Fibroblast of villous mesenchyme (primary cell): ENCODE measurements at regions not wholly inside any gene's neighbourhood (a gene's known extent, or its start where the extent isn't known, plus 50 kb on each side); places are given as distances from the start of the nearest gene placed in this dataset.

ENCODE experiments used
- DNase-seq: peaks from one replicate; pipeline ENCODE4 v3.0.0-alpha.2; 2010; ENCODE audit warnings: low read depth
- H3K4me3 ChIP-seq: 2 replicates; pipeline ENCODE4 v1.5.1; 2011; ENCODE audit warnings: low read depth, mild to moderate bottlenecking, low read length
- TF ChIP-seq, protein P1 (sequence below): IDR thresholded peaks from 2 replicates; pipeline ENCODE4 v1.5.1; 2012; ENCODE audit warnings: low read depth, mild to moderate bottlenecking, low read length; ENCODE audit not compliant: insufficient read depth

- H3K4me3 ChIP-seq: no peak overlapping the region
- peak; percentile 63 for DNase-seq
- TF ChIP-seq, protein P1, sequence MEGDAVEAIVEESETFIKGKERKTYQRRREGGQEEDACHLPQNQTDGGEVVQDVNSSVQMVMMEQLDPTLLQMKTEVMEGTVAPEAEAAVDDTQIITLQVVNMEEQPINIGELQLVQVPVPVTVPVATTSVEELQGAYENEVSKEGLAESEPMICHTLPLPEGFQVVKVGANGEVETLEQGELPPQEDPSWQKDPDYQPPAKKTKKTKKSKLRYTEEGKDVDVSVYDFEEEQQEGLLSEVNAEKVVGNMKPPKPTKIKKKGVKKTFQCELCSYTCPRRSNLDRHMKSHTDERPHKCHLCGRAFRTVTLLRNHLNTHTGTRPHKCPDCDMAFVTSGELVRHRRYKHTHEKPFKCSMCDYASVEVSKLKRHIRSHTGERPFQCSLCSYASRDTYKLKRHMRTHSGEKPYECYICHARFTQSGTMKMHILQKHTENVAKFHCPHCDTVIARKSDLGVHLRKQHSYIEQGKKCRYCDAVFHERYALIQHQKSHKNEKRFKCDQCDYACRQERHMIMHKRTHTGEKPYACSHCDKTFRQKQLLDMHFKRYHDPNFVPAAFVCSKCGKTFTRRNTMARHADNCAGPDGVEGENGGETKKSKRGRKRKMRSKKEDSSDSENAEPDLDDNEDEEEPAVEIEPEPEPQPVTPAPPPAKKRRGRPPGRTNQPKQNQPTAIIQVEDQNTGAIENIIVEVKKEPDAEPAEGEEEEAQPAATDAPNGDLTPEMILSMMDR: peak; percentile 66
These were observed 94.4 kb upstream of the PLEKHG7 start for GRCh38 chr12:92608151-92609091.

GRCh38 chr12:92606956-92607355, 95.8 kb upstream of the PLEKHG7 start:
- TF ChIP-seq, protein P1: no peak
- no peak overlapping the region for H3K4me3 ChIP-seq
- DNase-seq: no peak

DNA sequence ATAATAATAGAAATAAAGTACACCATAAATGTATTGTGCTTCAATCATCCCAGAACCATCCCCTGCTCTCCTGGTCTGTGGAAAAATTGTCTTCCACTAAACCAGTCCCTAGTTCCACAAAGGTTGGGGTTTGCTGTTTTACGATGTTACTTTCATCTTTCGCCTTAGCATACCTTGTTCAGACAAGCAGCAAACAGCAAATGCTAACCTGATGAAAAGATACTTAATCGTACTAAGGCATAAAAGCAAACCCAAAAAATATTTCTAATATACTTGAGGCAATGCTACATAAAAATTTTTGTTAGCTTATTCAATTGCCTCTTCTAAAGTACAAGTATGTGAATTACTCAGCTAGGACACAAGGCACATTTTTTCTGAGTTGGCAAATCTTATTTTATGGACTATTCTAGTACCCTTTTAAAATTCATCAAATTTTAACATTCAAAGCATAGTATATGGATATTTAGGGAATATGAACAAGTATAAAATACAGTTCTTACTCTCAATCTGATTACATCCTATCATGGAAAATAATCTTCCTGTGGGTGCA, 97.1 kb upstream of the PLEKHG7 start:
- DNase-seq: no peak
- no peak overlapping the region for H3K4me3 ChIP-seq
- TF ChIP-seq, protein P1: no peak

GRCh38 chr12:92604786-92605185, 98.0 kb upstream of the PLEKHG7 start:
- no peak overlapping the region for H3K4me3 ChIP-seq
- TF ChIP-seq, protein P1: no peak
- DNase-seq: peak; percentile 30

DNA sequence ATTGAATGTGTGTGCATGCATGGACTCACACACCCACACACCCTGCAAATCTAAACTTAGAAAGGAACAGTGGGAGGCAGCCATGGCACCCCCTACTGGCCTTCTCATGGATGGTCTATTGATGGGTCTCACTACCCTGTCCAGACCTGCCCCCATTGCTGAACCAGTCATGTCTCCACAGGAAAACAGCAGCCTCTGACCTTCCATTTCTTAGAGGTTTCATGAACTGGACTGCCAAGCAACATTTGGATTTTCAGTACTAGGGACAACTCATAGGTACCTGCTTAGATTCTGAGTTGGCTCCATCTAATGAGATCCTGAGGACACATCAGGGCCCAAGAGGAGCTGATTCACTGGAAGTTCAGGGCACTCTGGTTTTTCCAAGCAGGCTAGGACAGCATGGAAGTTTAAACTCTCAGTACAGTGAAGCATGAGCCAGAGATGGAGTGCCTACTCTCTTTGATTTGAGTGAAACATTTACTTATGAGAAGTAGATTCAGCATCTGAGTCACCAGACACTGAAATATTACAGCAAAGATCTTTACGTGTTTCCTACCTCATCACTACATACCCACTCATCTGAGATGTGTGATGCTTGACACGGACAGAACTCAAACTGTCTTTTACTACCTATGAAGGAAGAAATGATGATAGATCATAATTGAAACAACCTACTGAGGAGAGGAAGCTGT, 98.9 kb upstream of the PLEKHG7 start:
- DNase-seq: no peak
- no peak overlapping the region for H3K4me3 ChIP-seq
- TF ChIP-seq, protein P1: peak; percentile 24

GRCh38 chr12:92602930-92603623, 99.7 kb upstream of the PLEKHG7 start:
- no peak overlapping the region for H3K4me3 ChIP-seq
- DNase-seq: no peak
- TF ChIP-seq, protein P1: no peak
